Activated T-helper 2 cell treated with anti-CD3 and anti-CD28 coated beads, Interferon-gamma antibody, Interleukin-2, Interleukin-4, amounts not matched to agents 10 μg/mL and 5 μg/mL and 100 μg/mL, durations not matched to agents 14 hours and 24 hours and 36 hours (primary cell): ENCODE measurements at regions not wholly inside any gene's neighbourhood (a gene's known extent, or its start where the extent isn't known, plus 50 kb on each side); places are given as distances from the start of the nearest gene placed in this dataset.

Source experiments
- DNase-seq: peaks from one replicate; pipeline ENCODE4 v3.0.0; 2021; ENCODE audit warnings: low spot score
- H3K27ac Mint-ChIP-seq: one replicate; pipeline ENCODE4 v1.8.0; 2021; ENCODE audit warnings: mixed read lengths
- H3K27me3 Mint-ChIP-seq: one replicate; pipeline ENCODE4 v1.8.0; 2021; ENCODE audit warnings: low read depth, mixed read lengths
- H3K36me3 Mint-ChIP-seq: one replicate; pipeline ENCODE4 v1.8.0; 2021; ENCODE audit warnings: low read depth, mixed read lengths
- H3K4me1 Mint-ChIP-seq: one replicate; pipeline ENCODE4 v1.8.0; 2021; ENCODE audit warnings: low read depth, mixed read lengths
- H3K4me3 Mint-ChIP-seq: one replicate; pipeline ENCODE4 v1.8.0; 2021; ENCODE audit warnings: low read depth, mild to moderate bottlenecking, moderate library complexity, mixed read lengths
- H3K9me3 Mint-ChIP-seq: one replicate; pipeline ENCODE4 v1.8.0; 2021; ENCODE audit warnings: mixed read lengths
- intact Hi-C: fragments of 100-400 bp; cut with micrococcal nuclease; formaldehyde crosslinking; loops from one replicate; pipeline ENCODE4 v1.15.1; 2023

DNA sequence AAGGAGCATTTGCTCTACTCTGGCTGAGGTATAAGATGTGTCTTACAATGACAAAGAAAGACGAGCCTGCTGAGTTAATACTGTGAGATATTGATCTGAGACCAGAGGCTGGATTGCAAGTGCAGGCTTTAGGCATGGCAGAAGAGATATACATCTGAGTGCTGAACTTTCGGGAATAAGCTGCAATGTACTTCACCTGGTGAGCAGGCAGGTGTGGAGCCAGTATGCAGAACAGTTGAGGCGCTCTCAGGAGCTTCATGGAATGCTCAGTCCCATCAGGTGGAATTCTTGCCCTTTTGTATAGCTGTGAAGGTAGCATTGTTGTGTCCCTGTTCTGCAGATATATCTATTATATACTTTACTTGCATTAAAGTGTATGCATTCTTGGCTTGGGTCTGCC lies 179.3 kb upstream of the RIMS1 start:
- H3K9me3 Mint-ChIP-seq = no peaks in the 10 kb centered on the region
- no peaks in the 10 kb centered on the region for H3K4me1 Mint-ChIP-seq
- H3K4me3 Mint-ChIP-seq = no peak overlapping the region
- no peak overlapping the region for H3K27ac Mint-ChIP-seq
- intact Hi-C loops = no loop called here
- no peak for DNase-seq
- H3K36me3 Mint-ChIP-seq = no peaks in the 10 kb centered on the region
- H3K27me3 Mint-ChIP-seq = no peaks in the 10 kb centered on the region

DNA sequence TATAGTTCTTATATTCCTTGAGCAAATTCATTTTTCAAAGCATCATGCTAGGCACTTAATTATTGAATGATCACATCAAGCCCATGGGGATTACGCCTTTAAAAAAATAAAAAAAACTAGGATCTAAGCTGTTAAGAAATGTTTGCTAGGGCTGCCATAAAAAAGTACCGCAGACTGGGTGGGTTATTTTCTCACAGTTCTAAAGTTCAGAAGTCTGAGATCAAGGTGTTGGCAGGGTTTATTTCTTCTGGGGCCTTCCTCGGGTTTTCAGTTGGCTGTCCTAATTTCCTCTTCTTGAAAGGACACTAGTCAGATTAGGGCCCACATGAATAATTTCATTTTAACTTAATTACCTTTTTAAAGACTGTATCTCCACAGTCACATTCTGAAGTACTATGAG lies 165.6 kb upstream of the RIMS1 start:
- Mint-ChIP-seq H3K27me3 (no peaks in the 10 kb centered on the region), H3K36me3 (no peaks in the 10 kb centered on the region), H3K27ac (no peak overlapping the region), H3K4me3 (no peak overlapping the region), H3K9me3 (no peaks in the 10 kb centered on the region), H3K4me1 (no peaks in the 10 kb centered on the region)
- intact Hi-C loops = no loop called here
- no peak for DNase-seq

DNA sequence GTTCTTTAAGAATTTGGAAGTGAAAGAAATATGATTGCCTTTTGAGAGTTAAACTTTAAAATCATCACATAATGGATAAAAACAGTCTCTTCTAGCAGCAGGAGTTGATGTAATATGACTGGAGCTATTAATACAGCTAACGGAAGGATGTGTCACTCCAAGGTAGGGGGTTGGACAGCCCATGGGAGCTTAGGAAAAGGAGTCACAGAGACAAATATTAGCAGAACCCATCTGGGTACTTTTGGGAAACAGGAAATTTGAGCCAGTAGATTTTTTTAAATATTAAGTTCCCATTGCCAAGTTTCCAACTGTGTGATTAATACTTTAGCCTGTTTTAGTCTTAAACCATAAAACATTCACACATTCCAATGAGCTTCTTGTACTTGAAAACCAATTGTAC lies 164.7 kb upstream of the RIMS1 start:
- Mint-ChIP-seq H3K9me3 (no peaks in the 10 kb centered on the region), H3K4me1 (no peaks in the 10 kb centered on the region), H3K36me3 (no peaks in the 10 kb centered on the region), H3K4me3 (no peak overlapping the region), H3K27ac (no peak overlapping the region), H3K27me3 (no peaks in the 10 kb centered on the region)
- intact Hi-C loops = no loop called here
- DNase-seq = no peak

DNA sequence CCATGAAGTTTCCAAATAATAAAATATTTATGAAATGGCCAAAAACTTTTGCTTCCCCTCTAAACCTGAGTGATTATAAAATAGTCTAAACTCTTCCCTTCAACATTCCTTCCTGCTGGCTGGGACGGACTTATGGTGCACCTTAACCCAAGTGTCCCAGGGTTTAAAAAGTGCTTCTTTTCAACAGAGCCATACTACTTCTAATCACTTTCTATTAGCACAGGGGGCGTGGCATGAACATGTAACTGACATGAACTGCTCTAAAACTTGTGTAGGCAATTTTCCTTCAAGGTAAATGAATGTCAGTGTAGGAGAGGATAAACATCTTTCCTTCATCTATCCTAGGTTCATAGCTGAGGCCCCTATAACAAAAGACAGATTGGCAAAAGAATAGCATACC lies 163.6 kb upstream of the RIMS1 start:
- intact Hi-C loops = no loop called here
- no peak overlapping the region for H3K27ac Mint-ChIP-seq
- DNase-seq = no peak
- H3K9me3 Mint-ChIP-seq = no peaks in the 10 kb centered on the region
- no peaks in the 10 kb centered on the region for H3K36me3 Mint-ChIP-seq
- H3K27me3 Mint-ChIP-seq = no peaks in the 10 kb centered on the region
- H3K4me1 Mint-ChIP-seq = no peaks in the 10 kb centered on the region
- H3K4me3 Mint-ChIP-seq = no peak overlapping the region

DNA sequence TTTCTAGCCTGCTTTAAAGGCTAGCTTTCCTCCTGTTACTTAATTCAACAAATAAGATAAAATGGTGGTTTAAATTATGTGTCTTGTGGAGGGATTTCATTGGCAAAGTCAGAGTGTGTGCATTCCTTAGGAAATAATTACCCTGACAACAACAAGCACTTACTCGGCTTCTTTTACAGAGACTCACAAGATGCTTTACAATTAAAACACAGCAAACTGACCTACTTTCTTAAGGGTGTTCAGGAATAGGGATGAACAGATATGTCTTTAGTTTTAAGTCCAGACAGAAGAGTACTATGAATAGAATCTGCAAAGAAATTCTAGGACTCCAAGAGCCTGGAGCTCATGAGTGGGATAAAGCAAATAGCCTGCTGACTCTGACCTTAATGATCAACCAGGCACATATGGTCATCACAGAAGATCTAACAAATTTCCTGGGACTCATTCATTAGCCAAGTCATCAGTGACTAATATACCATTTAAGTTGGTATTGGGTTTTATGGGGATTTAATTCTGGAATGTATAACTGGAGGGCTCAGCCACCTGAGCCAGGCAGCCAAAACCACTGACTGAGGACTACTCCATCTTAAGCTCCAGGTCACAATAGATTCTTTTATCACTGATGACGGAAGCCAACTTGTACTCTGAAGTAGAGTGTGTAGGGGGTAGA lies 161.8 kb upstream of the RIMS1 start:
- no peaks in the 10 kb centered on the region for H3K36me3 Mint-ChIP-seq
- no peaks in the 10 kb centered on the region for H3K9me3 Mint-ChIP-seq
- DNase-seq = no peak
- no peak overlapping the region for H3K4me3 Mint-ChIP-seq
- no peaks in the 10 kb centered on the region for H3K27me3 Mint-ChIP-seq
- no peak overlapping the region for H3K27ac Mint-ChIP-seq
- H3K4me1 Mint-ChIP-seq = no peaks in the 10 kb centered on the region
- intact Hi-C loops = no loop called here

- no peaks in the 10 kb centered on the region for H3K4me1 Mint-ChIP-seq
- H3K4me3 Mint-ChIP-seq = no peak overlapping the region
- intact Hi-C loops = no loop called here
- DNase-seq = no peak
- no peaks in the 10 kb centered on the region for H3K36me3 Mint-ChIP-seq
- H3K9me3 Mint-ChIP-seq = no peaks in the 10 kb centered on the region
- no peak overlapping the region for H3K27ac Mint-ChIP-seq
- no peaks in the 10 kb centered on the region for H3K27me3 Mint-ChIP-seq
These were observed 161.3 kb upstream of the RIMS1 start for GRCh38 chr6:71725126-71725470.

GRCh38 chr6:71726121-71726520 lies 160.2 kb upstream of the RIMS1 start:
- intact Hi-C loops = no loop called here
- H3K27me3 Mint-ChIP-seq = no peaks in the 10 kb centered on the region
- no peak for DNase-seq
- H3K9me3 Mint-ChIP-seq = no peaks in the 10 kb centered on the region
- H3K4me3 Mint-ChIP-seq = no peak overlapping the region
- H3K36me3 Mint-ChIP-seq = no peaks in the 10 kb centered on the region
- no peak overlapping the region for H3K27ac Mint-ChIP-seq
- no peaks in the 10 kb centered on the region for H3K4me1 Mint-ChIP-seq

- DNase-seq = no peak
- Mint-ChIP-seq H3K9me3 (no peaks in the 10 kb centered on the region), H3K4me1 (no peaks in the 10 kb centered on the region), H3K27me3 (no peaks in the 10 kb centered on the region), H3K36me3 (no peaks in the 10 kb centered on the region), H3K4me3 (no peak overlapping the region), H3K27ac (no peak overlapping the region)
- intact Hi-C loops = no loop called here
These were observed 158.6 kb upstream of the RIMS1 start for GRCh38 chr6:71727632-71728294.

GRCh38 chr6:71730284-71730683 lies 156.1 kb upstream of the RIMS1 start:
- Mint-ChIP-seq H3K36me3 (no peaks in the 10 kb centered on the region), H3K27me3 (no peaks in the 10 kb centered on the region), H3K27ac (no peak overlapping the region), H3K9me3 (no peaks in the 10 kb centered on the region), H3K4me3 (no peak overlapping the region), H3K4me1 (no peaks in the 10 kb centered on the region)
- intact Hi-C loops = no loop called here
- DNase-seq = no peak

DNA sequence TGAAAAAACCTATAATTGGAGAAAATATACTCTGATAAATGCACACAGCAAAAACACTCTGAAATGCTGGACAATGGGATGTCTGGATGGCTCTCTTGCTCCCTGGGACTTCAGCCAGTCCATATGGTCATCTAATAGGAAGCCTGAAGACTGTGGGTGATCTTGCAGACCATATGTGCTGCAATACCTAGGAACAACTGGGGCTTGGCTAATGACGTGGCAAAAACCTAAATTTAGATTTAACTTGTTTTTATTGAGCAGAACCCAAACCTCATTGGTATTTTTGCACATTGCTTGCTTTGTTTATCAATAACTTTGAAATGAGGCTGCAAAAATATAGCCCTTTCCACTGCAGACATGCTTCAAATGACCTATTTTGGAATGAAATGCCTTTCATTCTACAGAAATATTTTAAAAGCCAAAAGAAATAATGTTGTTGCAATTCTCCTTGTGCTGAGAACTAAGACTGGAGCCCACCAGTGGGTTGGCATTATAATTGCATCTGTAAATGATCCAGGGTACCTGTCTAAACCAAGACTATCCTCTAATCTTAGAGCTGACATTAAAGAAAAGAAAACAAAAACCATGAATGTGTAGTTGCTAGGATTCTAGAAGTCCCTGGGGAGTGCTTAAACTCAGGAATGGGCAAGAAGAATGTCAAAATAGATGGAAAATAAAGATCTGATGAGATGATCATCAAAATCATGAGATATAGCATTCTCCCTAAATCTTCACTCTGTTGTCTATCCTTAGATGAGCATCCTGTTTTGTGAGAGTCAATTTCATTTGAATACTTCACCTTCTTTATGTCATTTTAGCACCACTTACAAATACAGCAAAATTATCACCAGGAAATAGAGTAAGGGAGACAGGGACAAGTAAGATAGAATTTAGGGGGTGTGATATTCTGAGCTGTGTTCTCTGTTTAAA lies 152.1 kb upstream of the RIMS1 start:
- H3K27ac Mint-ChIP-seq = no peak overlapping the region
- no peak overlapping the region for H3K4me3 Mint-ChIP-seq
- H3K4me1 Mint-ChIP-seq = no peaks in the 10 kb centered on the region
- no peak for DNase-seq
- no peaks in the 10 kb centered on the region for H3K27me3 Mint-ChIP-seq
- no peaks in the 10 kb centered on the region for H3K36me3 Mint-ChIP-seq
- no peaks in the 10 kb centered on the region for H3K9me3 Mint-ChIP-seq
- intact Hi-C loops = no loop called here

- no peaks in the 10 kb centered on the region for H3K27me3 Mint-ChIP-seq
- no peaks in the 10 kb centered on the region for H3K4me1 Mint-ChIP-seq
- no peaks in the 10 kb centered on the region for H3K36me3 Mint-ChIP-seq
- intact Hi-C loops = no loop called here
- H3K9me3 Mint-ChIP-seq = no peaks in the 10 kb centered on the region
- DNase-seq = no peak
- no peak overlapping the region for H3K27ac Mint-ChIP-seq
- H3K4me3 Mint-ChIP-seq = no peak overlapping the region
These were observed 148.4 kb upstream of the RIMS1 start for GRCh38 chr6:71737953-71738352.

GRCh38 chr6:71745525-71745924 lies 140.8 kb upstream of the RIMS1 start:
- Mint-ChIP-seq H3K9me3 (no peaks in the 10 kb centered on the region), H3K36me3 (no peaks in the 10 kb centered on the region), H3K27me3 (no peaks in the 10 kb centered on the region), H3K4me1 (no peaks in the 10 kb centered on the region), H3K27ac (no peak overlapping the region), H3K4me3 (no peak overlapping the region)
- intact Hi-C loops = no loop called here
- no peak for DNase-seq

DNA sequence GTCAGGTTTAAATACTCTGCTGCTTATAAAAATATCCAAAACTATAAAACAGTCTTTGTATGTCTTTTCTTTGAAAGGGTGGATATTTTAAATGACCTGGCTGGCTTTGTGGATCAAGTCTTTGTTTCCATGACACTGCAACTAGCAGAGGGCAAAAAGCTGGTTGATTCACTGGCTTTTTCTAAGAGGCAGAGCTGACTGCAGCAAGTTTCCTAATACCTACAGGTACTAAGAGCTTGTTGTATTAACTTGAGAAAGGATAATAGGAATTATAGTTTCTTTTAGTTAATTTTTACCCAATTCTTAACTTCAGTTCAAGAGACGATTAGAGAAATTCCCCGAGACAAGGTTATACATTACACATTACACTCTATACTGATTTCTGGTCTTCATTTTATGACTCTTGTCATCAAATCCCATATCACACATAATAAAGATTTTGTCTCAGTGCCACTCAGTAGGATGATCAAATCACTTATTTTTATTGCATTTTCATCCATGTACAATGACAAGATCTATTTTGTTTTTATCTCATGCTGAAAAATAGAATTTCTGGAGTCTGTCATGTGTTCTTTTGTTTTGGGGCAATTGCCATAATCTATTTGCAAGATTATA lies 120.1 kb upstream of the RIMS1 start:
- Mint-ChIP-seq H3K9me3 (no peaks in the 10 kb centered on the region), H3K4me1 (no peaks in the 10 kb centered on the region), H3K27ac (no peak overlapping the region), H3K27me3 (no peaks in the 10 kb centered on the region), H3K4me3 (no peak overlapping the region), H3K36me3 (no peaks in the 10 kb centered on the region)
- DNase-seq = no peak
- intact Hi-C loops = no loop called here
